ENCODE measurements at regions not wholly inside any gene's neighbourhood (a gene's known extent, or its start where the extent isn't known, plus 50 kb on each side); places are given as distances from the start of the nearest gene placed in this dataset.
"Not testable (repeated sequence)": the region's sequence is repeated elsewhere in the genome, so short reads cannot be mapped to it uniquely, and the experiment has no call there.

DNA sequence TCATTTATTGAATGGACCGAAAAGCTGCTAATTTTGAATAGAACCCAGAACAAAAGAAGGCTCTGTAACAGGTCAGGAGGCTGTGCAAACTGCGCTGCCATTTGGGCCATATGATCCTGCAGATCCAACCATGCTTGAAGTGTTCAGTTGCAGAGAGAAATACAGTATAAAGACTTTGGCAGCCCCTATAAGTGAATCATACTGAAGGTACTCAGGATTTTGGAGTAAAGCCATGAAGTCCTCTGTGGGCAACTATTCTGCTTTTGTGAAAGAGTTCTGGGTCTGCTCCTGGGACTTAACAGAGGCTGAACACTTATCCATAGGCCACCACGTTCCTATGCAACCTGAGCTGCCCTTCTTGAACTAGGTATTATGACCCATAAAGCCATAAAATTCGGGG lies 1613.6 kb upstream of the PRMT6 start:
- no peak for DNase-seq

DNA sequence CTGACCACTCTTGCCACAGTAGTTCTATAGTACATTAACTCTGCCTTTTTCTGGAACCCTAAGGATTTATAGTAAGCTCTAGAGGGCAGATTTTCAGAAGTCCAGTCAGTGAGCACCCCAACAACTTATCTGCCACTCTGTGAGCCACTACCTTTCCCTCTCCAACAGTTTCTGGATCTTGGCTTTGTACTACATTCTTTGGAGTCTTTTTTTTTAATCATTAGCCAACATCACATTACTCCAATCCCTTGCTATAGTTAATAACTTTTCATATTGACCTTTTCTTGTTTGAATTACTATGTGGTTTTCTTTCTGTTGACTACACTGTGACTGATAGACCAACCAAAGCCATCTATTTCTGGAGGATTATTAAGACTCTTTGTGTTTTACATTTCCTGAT lies 1596.7 kb upstream of the PRMT6 start:
- DNase-seq, result no peak

DNA sequence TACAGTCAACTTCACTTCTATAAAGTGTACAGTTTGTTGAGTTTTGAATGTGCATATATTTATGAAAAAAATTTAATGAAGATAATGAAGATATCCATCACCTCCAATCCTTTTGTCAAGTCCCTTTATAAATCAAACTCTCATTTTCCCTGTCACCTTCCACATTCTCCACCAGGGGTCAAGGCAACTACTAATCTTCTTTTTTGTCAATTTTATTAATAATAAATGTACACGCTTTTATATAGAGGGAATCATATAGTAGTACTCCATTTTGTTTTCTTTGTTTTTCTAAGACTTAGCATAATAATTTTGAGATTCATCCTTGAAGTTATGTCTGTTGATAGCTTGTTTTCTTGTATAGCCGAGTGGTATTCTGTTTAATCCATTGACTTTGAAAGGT lies 1594.2 kb upstream of the PRMT6 start:
- DNase-seq, result no peak

DNA sequence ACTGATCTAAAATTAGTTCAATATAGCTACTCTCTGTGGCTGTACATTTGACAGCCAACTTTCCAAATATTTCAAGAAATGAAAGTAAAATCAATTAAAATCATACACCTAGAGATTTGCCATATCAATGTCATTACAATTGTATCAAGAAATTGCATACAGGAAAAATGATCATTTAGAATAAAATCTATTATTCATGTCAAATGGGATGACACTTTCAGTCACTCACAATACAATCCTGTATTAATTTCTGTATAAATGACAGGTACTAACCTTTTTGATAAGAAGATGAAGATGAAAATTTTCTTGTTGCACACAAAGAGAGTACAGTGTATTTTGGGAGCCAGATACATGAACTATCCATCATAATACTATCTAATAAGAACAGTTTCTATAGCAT lies 1588.9 kb upstream of the PRMT6 start:
- no peak for DNase-seq

DNA sequence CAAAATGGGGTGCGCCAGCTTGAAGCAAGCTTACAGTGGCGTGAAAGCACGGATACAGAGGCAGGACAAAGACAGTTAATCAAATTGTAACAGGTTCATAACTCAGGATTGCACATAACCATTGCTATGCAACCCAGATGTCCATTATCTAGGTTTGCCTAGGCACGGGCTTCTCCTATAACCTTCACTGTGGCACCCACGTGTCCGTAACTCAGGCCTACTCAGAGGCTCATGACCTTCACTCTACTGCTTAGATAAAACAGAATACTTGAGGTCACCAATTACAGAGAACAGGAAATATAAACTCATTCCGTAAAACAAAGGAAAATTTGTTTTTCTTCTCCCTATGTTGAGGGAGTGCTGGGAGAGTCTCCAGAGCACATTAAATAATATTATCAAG lies 1585.9 kb upstream of the PRMT6 start:
- not testable (repeated sequence) for DNase-seq

DNA sequence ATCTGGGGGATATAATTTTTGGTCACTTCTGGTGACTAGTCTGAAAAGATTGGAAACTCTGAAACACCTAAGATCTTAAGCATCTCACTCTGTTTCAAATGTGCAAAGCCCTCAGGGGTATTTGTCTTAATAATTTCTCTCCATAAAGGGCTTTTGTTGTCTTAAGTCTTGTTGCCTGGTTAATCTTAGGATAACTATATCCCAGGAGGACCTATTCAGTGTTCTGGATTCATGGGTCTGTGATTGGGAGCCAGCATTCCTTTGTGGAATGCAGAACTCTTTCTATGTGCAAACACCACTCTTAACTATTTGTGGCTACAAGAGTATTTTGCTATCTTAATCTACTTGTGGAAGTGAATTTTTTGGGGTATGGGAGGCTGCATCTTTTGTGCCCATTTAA lies 1573.0 kb upstream of the PRMT6 start:
- DNase-seq, result peak; percentile 26

DNA sequence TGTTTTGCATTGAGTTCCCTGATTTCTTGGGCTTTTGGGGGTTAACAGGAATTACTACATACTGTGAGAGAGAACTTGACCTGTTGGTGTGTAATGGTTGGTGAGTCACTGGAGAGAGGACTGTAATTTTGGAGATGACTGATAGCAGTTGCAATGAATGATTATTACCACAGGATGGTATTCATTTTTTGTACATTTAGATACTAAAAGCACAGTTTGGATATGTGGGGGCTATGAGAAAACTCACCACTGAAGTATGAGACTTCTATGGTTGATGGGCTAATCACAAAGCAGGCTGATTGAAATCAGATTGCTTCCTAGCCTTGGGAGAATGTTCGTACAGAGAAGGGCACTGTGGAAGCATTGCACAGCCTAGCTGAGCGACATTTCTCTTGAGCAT lies 1571.3 kb upstream of the PRMT6 start:
- DNase-seq, result peak; percentile 80

DNA sequence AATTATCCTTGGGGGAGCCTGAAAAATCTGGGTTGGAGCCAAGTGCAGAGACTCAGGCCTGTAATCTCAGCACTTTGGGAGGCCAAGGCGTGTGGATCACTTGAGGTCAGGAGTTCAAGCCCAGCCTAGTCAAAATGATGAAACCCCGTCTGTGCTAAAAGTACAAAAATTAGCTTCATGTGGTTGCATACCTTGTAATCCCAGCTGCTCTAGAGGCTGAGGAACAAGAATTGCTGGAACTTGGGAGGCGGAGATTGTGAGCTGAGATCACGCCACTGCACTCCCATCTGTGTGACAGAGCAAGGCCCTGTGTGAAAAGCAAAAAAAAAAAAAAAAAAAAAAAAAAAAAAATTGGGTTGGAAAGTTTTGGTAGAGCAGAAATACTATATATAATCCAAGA lies 1563.6 kb upstream of the PRMT6 start:
- DNase-seq, result no peak

DNA sequence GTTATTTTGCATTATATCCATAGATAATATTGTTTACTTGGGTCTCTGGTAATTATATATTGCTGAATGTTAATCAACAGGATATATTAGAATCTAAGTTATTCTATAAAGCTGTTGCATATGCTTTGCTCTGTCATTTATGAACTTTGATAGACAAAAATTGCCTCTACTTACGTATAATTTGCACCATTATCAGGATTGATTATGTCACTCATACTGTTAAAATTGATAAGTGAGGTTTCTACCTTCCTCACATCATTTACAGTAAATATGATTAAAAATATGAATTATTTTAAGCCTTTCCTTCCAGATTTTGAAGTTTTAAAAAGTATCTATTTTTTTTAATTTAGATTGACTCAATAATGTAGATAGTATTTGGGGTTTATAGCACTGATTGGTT lies 1540.4 kb upstream of the PRMT6 start:
- no peak for DNase-seq

DNA sequence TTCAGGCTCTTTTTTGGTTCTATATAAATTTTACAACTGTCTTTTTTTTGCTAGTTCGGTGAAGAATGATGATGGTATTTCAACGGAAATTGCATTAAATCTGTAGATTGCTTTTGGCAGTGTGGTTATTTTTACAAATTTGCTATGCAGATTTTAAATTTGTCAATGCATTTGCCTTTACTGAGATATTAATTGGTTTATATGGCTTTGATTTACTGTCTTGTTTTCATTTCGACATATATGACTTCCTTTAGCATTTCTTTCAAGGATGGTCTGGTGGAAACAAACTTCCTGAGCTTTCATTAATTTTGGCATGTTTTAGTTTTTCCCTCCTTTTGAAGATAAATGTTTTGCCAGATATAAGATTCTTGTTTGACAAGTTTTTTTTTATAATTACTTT lies 1522.5 kb upstream of the PRMT6 start:
- no peak for DNase-seq

DNA sequence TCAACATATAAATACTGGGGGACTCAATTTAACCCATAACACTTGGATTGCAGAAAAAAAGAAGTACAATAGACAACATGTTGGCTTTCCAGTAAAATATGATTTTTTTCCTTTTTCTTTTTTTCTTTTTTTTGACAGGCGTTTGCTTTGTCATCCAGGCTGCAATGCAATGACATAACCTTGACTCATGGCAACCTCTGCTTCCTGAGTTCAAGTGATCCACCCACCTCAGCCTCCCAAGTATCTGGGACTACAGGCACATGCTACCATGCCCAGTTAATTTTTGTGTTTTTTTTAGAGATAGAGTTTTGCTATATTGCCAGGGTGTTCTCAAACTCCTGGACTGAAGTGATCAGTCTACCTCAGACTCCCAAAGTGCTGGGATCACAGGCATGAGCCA lies 1512.0 kb upstream of the PRMT6 start:
- peak; percentile 41 for DNase-seq

DNA sequence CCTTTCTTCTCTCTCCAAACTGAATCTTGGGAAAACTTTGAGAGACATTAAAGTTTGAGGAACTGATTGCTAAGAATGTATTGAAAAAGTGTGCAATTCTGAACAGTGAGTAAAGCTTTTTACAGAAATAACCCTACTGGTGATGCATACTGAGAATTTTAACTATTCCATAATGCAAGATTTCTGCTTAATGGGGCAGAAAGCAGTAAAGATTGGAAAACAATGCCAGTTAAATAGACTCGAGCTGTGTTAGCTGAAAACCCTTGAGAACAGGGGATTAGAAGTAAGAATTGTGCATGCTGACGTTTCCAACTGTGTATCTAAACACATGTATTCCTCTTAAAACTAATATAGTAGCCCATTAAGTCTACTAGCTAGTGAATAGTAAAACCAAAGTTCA lies 1500.2 kb upstream of the PRMT6 start:
- DNase-seq, result no peak

DNA sequence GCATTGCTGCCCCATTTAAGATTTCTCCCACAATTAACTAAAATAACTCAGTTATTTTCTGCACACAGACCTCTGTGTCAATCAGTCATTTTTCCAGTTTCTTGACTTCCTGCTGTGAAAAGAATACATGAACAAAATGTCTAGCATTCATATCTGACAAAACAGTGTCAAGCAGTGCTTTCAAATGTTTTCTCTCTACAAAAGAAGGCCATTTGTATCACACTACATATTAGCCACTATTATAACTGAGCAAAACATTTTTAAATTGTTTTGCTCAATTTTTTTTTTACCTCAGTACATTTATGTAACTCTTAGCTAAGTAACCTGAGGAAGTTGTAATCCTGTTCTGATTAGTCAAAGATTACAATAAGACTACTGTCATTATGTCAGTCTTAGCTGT lies 1498.5 kb upstream of the PRMT6 start:
- no peak for DNase-seq

DNA sequence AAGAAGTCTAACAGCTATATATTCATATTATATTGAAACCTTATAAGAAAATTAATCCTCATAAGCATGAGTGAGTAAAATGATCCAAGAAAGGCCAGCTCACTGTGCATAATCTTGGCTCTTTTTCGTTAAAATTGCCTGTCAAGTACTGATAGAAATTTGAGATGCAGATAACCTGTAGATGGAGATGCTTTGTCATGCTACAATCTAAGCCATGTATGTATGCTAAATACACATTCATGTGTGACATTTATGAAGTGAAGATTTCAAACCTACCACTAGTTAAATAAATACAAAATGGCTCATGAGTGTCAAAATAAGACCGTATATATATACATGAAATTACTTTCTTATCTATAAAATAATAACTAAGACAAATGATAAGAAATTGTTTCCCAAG lies 1491.5 kb upstream of the PRMT6 start:
- no peak for DNase-seq

DNA sequence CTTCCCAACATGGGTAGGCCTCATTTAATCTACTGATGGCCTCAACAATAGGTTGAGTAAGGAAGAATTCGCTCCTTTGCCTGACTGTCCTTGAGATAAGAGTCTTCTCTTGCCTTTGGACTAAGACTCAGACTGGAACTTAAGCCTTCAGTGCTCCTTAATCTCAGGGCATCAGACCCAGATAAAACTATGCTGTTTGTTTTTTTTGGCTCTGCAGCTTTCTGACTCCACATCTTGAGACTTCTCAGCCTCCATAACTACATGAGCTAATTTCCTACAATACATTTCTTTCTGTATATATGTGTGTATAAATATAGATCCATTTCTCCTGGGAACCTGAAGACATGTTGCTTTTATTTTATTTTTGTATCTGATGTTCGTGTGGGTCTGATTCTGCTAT lies 1470.7 kb upstream of the PRMT6 start:
- no peak for DNase-seq

DNA sequence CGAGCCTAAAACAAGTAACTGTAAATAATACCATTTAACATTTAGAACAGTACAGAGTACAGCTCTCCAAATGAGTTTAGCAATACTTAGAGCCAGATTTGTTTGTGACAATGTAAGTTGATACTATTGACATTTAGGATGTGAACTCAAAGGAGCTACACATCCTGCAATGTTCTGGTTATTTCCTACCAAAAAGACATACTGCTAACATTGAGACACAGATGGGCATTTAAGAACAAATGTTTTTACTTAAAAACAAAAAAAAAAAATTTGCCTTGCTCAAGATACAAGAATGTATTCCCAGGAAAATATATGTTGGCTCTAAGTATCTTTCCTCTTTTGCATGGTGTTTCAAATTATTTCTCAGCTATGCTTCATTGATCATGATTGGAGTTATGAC lies 1464.8 kb upstream of the PRMT6 start:
- DNase-seq, result no peak

DNA sequence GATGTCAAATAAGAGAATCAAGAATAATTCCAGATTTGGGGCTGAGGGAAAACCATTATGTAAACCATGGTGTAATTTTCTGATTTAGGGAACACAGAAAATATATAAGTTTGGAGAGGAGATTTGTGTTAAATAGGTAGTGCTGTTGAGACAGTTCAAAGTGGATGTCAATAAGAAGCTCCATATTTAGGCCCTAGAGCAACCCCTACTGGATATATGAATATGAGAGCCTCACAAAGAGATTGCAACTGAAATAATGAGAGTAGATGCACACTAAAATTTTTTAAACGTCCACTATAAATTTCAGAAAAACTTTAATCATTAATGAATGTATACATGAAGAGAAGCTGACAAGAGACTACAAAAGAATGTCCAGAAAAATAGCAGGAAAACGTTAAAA lies 1447.8 kb upstream of the PRMT6 start:
- peak; percentile 6 for DNase-seq

DNA sequence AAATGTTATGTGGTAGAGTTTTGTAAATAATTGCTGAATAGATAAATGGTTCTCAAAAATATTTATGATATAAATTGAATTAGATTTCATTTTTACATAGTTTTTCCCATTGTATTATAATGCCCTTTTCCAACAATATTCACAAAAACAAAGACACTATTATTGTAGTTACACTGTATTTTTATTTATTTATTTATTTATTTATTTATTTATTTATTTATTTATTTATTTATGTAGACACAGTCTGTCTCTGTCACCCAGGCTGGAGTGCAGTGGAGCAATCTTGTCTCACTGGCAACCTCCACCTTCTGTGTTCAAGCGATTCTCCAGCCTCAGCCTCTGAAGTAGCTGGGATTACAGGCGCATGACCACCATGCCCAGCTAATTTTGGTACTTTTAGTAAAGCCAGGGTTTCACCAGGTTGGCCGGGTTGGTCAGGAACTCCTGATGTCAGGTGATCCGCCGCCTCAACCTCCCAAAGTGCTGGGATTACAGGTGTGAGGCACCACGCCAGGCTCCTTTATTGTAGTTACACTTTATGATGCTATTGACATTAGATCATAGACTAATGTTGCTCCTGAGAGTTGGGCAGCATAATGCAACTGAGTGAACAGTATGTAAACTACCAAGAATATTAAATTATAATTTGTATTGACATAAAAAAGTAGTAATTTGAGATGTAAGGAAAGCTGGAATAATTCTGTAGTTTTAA lies 1430.0 kb upstream of the PRMT6 start:
- DNase-seq, result no peak

DNA sequence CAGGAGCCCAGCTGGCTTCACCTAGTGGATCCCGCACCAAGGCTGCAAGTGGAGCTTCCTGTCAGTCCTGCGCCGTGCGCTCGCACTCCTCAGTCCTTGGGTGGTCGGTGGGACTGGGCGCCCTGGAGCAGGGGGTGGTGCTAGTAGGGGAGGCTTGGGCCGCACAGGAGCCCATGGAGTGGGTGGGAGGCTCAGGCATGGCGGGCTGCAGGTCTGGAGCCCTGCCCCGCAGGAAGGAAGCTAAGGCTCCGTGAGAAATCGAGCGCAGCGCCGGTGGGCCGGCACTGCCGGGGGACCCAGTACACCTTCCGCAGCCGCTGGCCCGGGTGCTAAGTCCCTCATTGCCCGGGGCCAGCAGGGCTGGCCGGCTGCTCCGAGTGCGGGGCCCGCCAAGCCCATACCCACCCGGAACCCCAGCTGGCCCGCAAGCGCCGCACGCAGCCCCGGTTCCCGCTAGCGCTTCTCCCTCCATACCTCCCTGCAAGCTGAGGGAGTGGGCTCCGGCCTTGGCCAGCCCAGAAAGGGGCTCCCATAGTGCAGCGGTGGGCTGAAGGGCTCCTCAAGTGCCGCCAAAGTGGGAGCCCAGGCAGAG lies 1425.2 kb upstream of the PRMT6 start:
- not testable (repeated sequence) for DNase-seq

DNA sequence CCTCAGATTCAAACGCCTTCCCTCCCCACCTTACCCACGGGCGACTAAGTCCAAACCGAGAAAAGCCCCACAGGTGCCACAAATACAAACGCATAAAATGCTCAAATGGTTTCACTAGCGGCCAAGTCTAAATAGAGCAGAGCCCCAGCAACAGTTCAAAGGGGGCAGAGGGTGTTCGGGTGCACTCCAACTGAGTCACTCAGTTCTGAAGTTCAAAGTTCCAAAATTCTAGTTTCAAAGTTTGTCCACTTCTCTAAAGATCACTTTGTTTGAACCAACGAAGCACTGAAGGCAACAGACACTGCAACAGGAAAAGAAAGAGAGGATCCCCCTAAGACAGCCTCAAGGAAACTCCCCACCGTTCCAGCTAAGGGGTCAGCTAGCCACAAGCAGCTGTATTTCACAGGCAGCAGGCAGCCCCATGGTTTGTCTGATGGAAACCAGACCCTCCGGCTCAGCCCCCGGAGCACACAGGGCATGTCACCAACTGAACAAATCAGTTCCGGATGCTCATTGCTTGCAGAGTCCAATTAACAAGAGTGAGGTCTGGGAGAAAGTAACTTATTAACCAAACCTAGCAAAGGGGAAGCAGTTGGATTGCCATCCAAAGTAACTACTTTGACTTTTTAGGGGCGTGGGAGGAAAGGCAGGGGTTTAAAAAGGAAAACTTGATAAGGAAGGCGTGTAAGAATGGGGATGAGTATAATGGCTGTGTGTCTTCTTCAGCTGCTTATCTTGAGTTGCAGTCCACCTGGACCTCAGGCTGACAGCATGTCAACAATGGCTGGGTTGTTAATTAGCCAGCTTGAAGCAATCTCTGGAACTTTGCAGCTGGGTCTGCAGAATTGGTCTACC lies 1423.9 kb upstream of the PRMT6 start:
- DNase-seq, result no peak

DNA sequence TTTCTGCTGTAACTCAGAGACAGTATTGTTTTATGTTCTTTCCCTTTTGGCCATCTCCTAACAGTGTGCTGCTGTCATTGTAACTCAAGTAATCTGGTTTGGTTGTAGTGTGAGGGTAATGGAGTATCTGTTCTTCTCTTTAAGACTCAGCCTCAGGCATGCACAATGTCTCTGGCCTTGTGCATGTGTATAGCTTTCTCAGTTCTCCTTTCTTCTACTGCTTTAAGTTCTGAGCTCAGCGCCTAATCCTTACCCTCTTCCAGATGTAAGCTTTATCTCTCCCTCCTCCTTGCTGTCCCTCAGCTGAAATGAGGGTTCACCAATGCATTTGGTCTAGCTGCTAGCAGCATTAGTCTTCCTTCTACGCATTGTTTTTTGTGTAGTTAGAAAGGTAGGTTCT lies 1420.4 kb upstream of the PRMT6 start:
- DNase-seq, result no peak

DNA sequence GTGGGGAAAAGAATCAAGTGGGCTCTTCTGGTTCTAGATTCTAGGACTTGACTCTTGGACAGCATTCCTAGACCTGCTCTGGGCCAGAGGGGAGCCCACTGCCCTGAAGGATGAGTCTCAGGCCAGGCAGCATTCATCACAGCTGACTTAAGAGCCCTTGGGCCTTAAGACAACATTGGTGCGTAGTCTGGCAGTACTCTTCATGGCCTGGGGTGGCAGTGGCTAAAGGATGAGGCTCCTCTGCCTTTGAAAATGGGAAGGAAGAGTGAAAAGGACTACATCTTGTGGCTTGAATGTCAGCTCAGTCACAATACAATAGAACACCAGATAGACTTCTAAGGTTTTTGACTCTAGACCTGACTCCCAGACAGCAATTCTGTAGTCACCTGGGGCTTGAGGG lies 1415.1 kb upstream of the PRMT6 start:
- no peak for DNase-seq

DNA sequence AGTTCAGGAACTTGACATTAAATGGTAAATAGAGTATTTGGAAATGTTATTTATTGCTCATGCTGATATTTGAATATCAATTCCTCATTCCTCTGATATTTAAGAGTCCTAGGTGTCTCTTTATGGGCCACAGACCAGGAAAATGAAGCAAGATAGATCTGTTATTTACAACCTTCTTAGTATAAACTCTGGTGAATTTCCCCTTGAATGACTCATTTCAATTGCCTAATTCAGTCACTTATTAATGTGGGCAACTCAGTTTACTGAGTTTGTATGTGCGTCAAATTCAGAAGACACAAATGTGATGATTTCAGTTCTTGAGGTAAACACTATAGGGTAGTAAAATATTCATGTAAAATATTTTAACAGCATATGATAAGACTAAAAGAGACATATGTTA lies 1404.4 kb upstream of the PRMT6 start:
- DNase-seq, result no peak

DNA sequence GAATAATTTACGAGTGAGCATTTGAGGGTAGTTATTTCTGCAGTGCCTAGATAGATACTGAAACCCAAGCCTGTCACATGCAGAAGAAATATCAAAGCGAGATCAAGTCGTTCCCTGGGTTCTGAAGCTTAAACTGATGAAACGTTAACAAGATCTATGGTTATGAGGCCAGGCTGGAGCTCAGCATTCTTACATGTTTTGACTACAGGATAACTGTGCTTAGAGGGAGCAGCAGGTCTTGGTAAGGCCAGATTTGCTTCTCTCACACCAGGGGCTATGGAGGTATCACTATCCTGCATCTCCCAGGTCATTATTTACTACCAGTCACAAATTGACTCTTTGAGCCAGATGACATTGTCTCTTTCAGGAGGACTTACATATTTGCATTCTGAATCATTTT lies 1401.4 kb upstream of the PRMT6 start:
- DNase-seq, result no peak

Data from EL (cell line).